NCI-H446 (cell line): ENCODE measurements at regions not wholly inside any gene's neighbourhood (a gene's known extent, or its start where the extent isn't known, plus 50 kb on each side); places are given as distances from the start of the nearest gene placed in this dataset.

Experiments
- DNase-seq, 2 experiments: peaks; one replicate each; lab custom pipeline; 2025; lab: John Stamatoyannopoulos, UW

GRCh38 chr13:40118337-40118736, 462.9 kb downstream of the COG6 start:
- no peak for DNase-seq

DNA sequence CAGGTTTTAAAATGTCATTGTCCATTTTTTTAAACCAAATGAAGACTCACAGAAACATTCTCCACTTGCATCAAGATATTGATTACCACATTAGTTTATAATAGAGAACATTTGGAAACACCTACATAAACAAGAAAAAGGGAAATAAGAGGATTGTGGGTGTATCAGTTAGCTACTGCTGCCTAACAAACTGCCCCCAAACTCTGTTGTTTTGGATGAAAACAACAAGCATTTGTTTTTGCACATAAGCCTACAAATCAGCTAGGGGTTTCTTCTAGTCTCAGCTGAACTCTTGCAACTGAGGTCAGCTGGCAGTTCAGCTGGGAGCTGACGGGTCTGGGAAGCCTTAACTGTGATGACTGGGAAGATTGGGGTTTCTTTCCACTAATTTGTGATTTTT, 464.4 kb downstream of the COG6 start:
- no peak for DNase-seq

DNA sequence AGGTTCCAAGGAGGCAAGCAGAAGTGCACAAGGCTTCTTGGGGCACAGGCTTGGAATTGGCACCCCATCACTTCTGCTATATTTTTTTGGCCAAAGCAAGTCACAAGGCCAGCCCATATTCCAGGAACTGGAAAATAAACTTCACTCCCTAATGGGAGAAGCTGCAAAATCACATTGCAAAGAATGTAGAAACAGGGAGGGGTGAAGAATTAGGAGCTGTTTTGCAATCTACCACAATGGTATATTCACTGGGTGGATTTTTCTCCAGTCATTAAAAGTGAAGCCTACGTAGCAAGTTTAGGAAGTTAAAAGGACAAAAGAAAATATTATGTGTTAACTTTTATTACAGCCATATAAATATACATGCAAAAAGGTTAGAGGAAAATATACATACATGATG, 464.8 kb downstream of the COG6 start:
- no peak for DNase-seq

GRCh38 chr13:40120781-40121180, 465.3 kb downstream of the COG6 start:
- no peak for DNase-seq

DNA sequence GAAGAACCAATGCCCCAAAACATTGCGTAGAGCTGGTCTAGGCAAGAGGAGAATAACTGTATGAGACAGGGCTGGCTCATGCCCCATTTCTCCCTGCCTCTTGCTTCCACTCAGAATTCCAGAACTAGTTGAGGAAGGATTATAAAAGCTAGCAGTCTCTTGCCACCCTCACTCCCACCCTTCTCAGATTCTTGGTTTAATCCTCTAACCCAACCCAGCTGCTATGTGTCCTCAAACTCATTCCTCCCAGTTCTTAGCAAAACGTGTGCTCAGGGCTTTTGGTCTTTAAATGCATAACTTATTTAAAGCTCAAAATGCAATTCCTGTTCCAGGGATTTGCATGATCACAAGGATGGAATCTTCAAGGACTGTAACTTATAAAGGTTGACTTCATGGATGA, 466.3 kb downstream of the COG6 start:
- DNase-seq = no peak

GRCh38 chr13:40123962-40124632, 468.6 kb downstream of the COG6 start:
- DNase-seq = peak; percentile 60 to 67

- DNase-seq = no peak
Measured at GRCh38 chr13:40124633-40125015, 469.2 kb downstream of the COG6 start.

GRCh38 chr13:40125336-40125735, 469.9 kb downstream of the COG6 start:
- no peak for DNase-seq

GRCh38 chr13:40126306-40127085, 471.0 kb downstream of the COG6 start:
- DNase-seq = no peak

- no peak for DNase-seq
Measured at GRCh38 chr13:40127476-40127875, 472.0 kb downstream of the COG6 start.

GRCh38 chr13:40127925-40128324, 472.5 kb downstream of the COG6 start:
- no peak for DNase-seq

DNA sequence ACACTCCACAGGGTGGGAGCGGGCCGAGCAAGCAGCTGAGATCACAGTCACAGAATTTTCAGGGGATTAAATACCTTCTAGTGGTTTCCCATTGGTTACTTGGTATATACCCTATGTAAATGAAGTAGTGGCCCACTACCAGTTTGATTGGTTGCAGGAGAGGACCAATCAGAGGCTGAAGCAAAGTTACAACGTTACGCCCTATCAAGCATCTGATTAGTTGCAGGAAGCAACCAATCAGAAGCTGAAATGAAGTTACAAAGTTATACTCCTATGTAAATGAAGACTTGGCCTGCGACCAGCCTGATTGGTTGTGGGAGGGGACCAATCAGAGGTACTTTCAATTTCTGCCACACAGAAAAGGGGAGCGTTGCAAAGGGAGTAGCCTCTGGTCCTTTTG, 474.0 kb downstream of the COG6 start:
- DNase-seq = no peak

- peak in 1 of 2 experiments; percentile 69 for DNase-seq
Measured at GRCh38 chr13:40130871-40131636, 475.6 kb downstream of the COG6 start.

DNA sequence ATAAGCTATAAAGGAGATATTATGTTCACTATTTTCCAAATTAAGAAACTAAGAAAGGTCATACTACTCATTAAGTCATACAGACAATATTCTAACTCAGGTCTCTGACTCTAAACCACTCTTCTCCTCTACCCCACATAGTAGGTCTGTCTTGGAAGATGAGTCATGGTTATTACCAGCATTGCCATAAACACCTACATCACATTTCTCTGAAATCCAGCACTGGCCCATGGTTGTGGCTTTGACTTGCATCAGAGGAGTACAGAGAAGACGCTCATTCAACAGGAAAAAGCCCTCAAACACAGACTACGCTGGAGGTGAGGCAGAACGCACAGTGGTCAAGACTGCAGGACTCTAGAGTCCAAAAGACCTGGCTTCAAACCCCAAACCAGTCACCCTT, 476.8 kb downstream of the COG6 start:
- no peak for DNase-seq

DNA sequence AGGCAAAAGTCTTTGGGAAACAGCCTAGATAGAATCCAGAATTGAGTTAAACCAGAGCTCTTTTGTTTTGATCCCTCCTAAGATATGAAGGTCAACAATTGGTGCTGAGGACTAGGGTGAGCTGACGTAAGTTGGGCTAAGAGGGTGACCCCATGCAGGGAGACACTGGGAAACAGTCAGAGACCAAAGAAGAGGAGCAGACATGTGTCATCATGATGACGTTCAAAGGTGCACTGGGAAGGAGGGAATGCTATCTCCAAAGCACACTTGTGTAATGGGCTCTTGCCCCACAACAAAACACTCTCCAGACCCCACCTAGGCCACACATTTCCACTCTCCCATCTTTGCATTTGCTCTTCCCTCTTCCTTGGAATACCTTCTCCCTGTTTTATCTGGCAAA, 481.4 kb downstream of the COG6 start:
- no peak for DNase-seq

GRCh38 chr13:40137400-40137799, 481.9 kb downstream of the COG6 start:
- DNase-seq = no peak

DNA sequence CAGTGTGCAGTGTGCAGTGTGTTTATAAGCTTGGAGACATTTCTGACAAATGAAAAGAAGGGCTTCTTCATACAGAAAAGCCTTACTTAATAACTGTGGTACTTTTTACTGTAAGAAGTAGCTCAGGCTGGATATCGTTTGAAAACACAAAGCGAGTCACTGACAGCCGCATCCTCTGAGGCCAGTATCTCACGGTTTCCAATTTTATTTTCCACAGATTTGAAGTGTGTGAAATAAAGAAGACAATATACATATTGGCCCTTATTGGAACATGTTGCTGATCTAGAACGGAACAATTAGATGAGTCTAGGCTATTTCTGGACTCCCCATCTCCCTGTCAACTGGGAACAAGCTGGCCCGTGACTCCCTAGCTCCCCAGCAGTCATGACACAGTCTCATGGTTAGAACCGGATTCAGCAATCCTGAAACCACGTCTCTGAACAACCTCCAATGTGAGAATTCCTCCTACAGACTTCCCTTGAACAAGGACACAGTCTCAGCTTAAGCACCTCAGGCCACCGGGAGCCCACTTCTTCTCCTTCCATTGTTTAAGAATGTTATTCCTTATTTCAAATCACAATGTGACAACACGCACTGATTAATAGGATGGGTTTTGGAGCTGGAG, 484.5 kb downstream of the COG6 start:
- DNase-seq = no peak

- no peak for DNase-seq
Measured at GRCh38 chr13:40141859-40142555, 486.5 kb downstream of the COG6 start.

DNA sequence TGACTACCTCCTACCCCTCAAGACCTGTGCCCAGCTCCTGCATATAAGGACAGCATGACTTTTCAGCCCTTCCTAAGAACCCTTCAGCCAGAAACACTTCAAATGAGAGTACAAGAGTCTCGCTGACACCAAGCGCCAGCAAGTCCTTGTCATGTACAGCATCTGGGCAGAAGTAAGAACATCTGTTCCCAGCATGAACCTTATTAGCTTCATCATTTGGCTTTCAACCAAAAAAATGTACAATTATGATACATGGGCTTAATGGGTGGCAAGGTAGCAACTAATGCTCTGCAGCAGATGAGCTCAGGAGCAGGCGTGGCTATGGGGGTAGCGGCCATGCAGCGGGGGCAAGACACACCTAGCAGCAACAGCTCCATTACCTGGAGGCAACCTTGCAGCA, 487.6 kb downstream of the COG6 start:
- peak in 1 of 2 experiments; percentile 23 for DNase-seq

GRCh38 chr13:40143559-40143958, 488.1 kb downstream of the COG6 start:
- DNase-seq = no peak

- no peak for DNase-seq
Measured at GRCh38 chr13:40145139-40145538, 489.7 kb downstream of the COG6 start.

DNA sequence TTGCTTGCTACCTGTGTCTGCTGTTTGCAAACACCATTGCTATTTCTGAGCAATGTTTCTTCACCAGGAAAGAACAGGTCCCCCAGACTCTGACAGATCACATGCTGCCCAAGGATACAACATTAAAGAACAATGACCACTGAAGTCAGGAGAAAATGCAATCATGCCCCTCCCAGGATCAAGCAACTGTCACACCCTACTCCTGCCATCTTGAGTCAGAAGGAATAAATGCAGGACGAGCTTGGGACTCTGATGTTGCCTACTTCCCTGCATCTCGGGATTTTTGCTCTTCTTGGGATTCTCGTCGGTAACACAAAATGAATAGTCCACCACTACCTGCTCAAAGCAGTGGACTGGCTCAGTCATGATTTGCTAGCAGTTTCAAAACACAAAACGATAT, 490.6 kb downstream of the COG6 start:
- DNase-seq = no peak
